ENCODE measurements at regions not wholly inside any gene's neighbourhood (a gene's known extent, or its start where the extent isn't known, plus 50 kb on each side); places are given as distances from the start of the nearest gene placed in this dataset.

DNA sequence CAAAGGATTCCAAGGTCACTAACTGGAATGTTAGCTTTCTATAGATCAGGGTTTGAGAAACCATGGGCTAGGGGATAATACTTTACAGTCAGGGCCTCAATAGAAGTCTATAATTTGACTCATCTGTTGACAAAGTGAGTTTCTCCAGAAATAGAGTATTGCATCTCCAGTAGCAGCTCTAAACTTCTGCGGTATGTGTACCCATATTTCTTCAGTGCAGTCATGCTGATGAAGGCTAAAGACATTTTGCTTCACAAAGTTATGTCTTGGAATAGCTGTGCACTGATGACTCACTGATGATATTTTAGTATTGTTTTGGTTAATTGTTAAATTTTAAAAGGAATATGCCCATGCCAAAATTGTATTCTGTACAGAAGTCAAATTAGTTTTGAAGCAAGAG is 464.9 kb upstream of the AMOT start:
- DNase-seq (ENCODE audit: low read depth, low spot score) = no peak
- Histone ChIP-seq H3K4me3 (ENCODE audit: insufficient read length, low read depth) (no peak overlapping the region), H3K9me3 (ENCODE audit: insufficient read depth, low read length) (peaks cover 9% of the 10 kb centered on the region; the same call in 1 of the 2 replicates), H3K9ac (ENCODE audit: insufficient read length, low read depth) (no peak overlapping the region), H3K36me3 (ENCODE audit: insufficient read depth, insufficient read length, low read length) (no peaks in the 10 kb centered on the region), H3K4me1 (ENCODE audit: insufficient read depth, insufficient read length) (no peaks in the 10 kb centered on the region), H3K27me3 (ENCODE audit: insufficient read depth, insufficient read length) (no peaks in the 10 kb centered on the region)
- no peak for TF ChIP-seq SUZ12 (IDR thresholded peaks at IDR 0.05; ENCODE audit: extremely low read depth, insufficient read depth, insufficient read length)
- no peak for TF ChIP-seq YY1 (IDR thresholded peaks at IDR 0.05; ENCODE audit: insufficient read depth, insufficient read length)
- no peak for TF ChIP-seq ZNF274 (IDR thresholded peaks at IDR 0.05; ENCODE audit: low read depth, low read length)

- Histone ChIP-seq H3K4me3 (ENCODE audit: insufficient read length, low read depth) (no peak overlapping the region), H3K9me3 (ENCODE audit: insufficient read depth, low read length) (peaks cover 9% of the 10 kb centered on the region; the same call in 1 of the 2 replicates), H3K27me3 (ENCODE audit: insufficient read depth, insufficient read length) (no peaks in the 10 kb centered on the region), H3K4me1 (ENCODE audit: insufficient read depth, insufficient read length) (no peaks in the 10 kb centered on the region), H3K36me3 (ENCODE audit: insufficient read depth, insufficient read length, low read length) (no peaks in the 10 kb centered on the region), H3K9ac (ENCODE audit: insufficient read length, low read depth) (no peak overlapping the region)
- no peak for DNase-seq (ENCODE audit: low read depth, low spot score)
- no peak for TF ChIP-seq ZNF274 (IDR thresholded peaks at IDR 0.05; ENCODE audit: low read depth, low read length)
- no peak for TF ChIP-seq SUZ12 (IDR thresholded peaks at IDR 0.05; ENCODE audit: extremely low read depth, insufficient read depth, insufficient read length)
Measured at GRCh38 chrX:113300580-113300979, 459.9 kb upstream of the AMOT start.

- Histone ChIP-seq H3K4me1 (ENCODE audit: insufficient read depth, insufficient read length) (no peaks in the 10 kb centered on the region), H3K4me3 (ENCODE audit: insufficient read length, low read depth) (no peak overlapping the region), H3K9ac (ENCODE audit: insufficient read length, low read depth) (no peak overlapping the region), H3K27me3 (ENCODE audit: insufficient read depth, insufficient read length) (no peaks in the 10 kb centered on the region), H3K9me3 (ENCODE audit: insufficient read depth, low read length) (no peaks in the 10 kb centered on the region), H3K36me3 (ENCODE audit: insufficient read depth, insufficient read length, low read length) (no peaks in the 10 kb centered on the region)
- DNase-seq (ENCODE audit: low read depth, low spot score) = no peak
- TF ChIP-seq YY1 (IDR thresholded peaks at IDR 0.05; ENCODE audit: insufficient read depth, insufficient read length) (no peak), ZNF274 (IDR thresholded peaks at IDR 0.05; ENCODE audit: low read depth, low read length) (no peak), SUZ12 (IDR thresholded peaks at IDR 0.05; ENCODE audit: extremely low read depth, insufficient read depth, insufficient read length) (no peak)
Measured at GRCh38 chrX:113297437-113297836, 456.8 kb upstream of the AMOT start.

DNA sequence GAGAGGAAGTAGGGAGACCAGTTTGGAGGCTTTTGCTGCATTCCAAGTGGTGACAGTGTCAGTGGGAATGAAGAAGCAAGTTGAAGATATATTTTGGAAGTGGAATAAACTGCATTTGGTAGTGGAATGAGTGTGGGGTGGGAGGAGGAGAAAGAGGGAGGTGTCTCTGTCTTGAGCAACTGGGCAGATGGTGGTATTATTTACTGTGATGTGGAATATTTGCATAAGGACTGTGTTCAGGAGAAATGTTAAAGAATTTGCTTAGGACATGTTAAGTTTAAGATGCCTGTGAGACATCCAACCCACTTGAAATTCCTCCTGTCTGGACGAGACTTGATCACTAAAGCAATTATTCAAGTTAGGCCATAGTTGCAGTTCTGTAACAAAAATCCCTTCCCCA is 448.9 kb upstream of the AMOT start:
- Histone ChIP-seq H3K36me3 (ENCODE audit: insufficient read depth, insufficient read length, low read length) (no peaks in the 10 kb centered on the region), H3K9me3 (ENCODE audit: insufficient read depth, low read length) (no peaks in the 10 kb centered on the region), H3K4me1 (ENCODE audit: insufficient read depth, insufficient read length) (no peaks in the 10 kb centered on the region), H3K9ac (ENCODE audit: insufficient read length, low read depth) (no peak overlapping the region), H3K4me3 (ENCODE audit: insufficient read length, low read depth) (no peak overlapping the region), H3K27me3 (ENCODE audit: insufficient read depth, insufficient read length) (no peaks in the 10 kb centered on the region)
- DNase-seq (ENCODE audit: low read depth, low spot score) = no peak
- TF ChIP-seq ZNF274 (IDR thresholded peaks at IDR 0.05; ENCODE audit: low read depth, low read length) (no peak), SUZ12 (IDR thresholded peaks at IDR 0.05; ENCODE audit: extremely low read depth, insufficient read depth, insufficient read length) (no peak), YY1 (IDR thresholded peaks at IDR 0.05; ENCODE audit: insufficient read depth, insufficient read length) (no peak)

- no peak for TF ChIP-seq ZNF274 (IDR thresholded peaks at IDR 0.05; ENCODE audit: low read depth, low read length)
- no peak for TF ChIP-seq YY1 (IDR thresholded peaks at IDR 0.05; ENCODE audit: insufficient read depth, insufficient read length)
- no peak for TF ChIP-seq SUZ12 (IDR thresholded peaks at IDR 0.05; ENCODE audit: extremely low read depth, insufficient read depth, insufficient read length)
- no peaks in the 10 kb centered on the region for H3K27me3 ChIP-seq (ENCODE audit: insufficient read depth, insufficient read length)
- H3K4me3 ChIP-seq (ENCODE audit: insufficient read length, low read depth) = no peak overlapping the region
- no peaks in the 10 kb centered on the region for H3K9me3 ChIP-seq (ENCODE audit: insufficient read depth, low read length)
- H3K36me3 ChIP-seq (ENCODE audit: insufficient read depth, insufficient read length, low read length) = no peaks in the 10 kb centered on the region
- no peak overlapping the region for H3K9ac ChIP-seq (ENCODE audit: insufficient read length, low read depth)
- no peak for DNase-seq (ENCODE audit: low read depth, low spot score)
- no peaks in the 10 kb centered on the region for H3K4me1 ChIP-seq (ENCODE audit: insufficient read depth, insufficient read length)
Measured at GRCh38 chrX:113287761-113288160, 447.1 kb upstream of the AMOT start.

GRCh38 chrX:113275804-113276203 is 435.2 kb upstream of the AMOT start:
- H3K4me1 ChIP-seq (ENCODE audit: insufficient read depth, insufficient read length) = no peaks in the 10 kb centered on the region
- H3K36me3 ChIP-seq (ENCODE audit: insufficient read depth, insufficient read length, low read length) = no peaks in the 10 kb centered on the region
- no peaks in the 10 kb centered on the region for H3K9me3 ChIP-seq (ENCODE audit: insufficient read depth, low read length)
- no peak overlapping the region for H3K9ac ChIP-seq (ENCODE audit: insufficient read length, low read depth)
- TF ChIP-seq SUZ12 (IDR thresholded peaks at IDR 0.05; ENCODE audit: extremely low read depth, insufficient read depth, insufficient read length) (no peak), ZNF274 (IDR thresholded peaks at IDR 0.05; ENCODE audit: low read depth, low read length) (no peak), YY1 (IDR thresholded peaks at IDR 0.05; ENCODE audit: insufficient read depth, insufficient read length) (no peak)
- H3K4me3 ChIP-seq (ENCODE audit: insufficient read length, low read depth) = no peak overlapping the region
- DNase-seq (ENCODE audit: low read depth, low spot score) = no peak
- no peaks in the 10 kb centered on the region for H3K27me3 ChIP-seq (ENCODE audit: insufficient read depth, insufficient read length)

GRCh38 chrX:113274791-113275190 is 434.2 kb upstream of the AMOT start:
- H3K27me3 ChIP-seq (ENCODE audit: insufficient read depth, insufficient read length) = no peaks in the 10 kb centered on the region
- H3K9ac ChIP-seq (ENCODE audit: insufficient read length, low read depth) = no peak overlapping the region
- H3K4me3 ChIP-seq (ENCODE audit: insufficient read length, low read depth) = no peak overlapping the region
- no peaks in the 10 kb centered on the region for H3K4me1 ChIP-seq (ENCODE audit: insufficient read depth, insufficient read length)
- DNase-seq (ENCODE audit: low read depth, low spot score) = no peak
- no peaks in the 10 kb centered on the region for H3K9me3 ChIP-seq (ENCODE audit: insufficient read depth, low read length)
- TF ChIP-seq ZNF274 (IDR thresholded peaks at IDR 0.05; ENCODE audit: low read depth, low read length) (no peak), YY1 (IDR thresholded peaks at IDR 0.05; ENCODE audit: insufficient read depth, insufficient read length) (no peak)
- H3K36me3 ChIP-seq (ENCODE audit: insufficient read depth, insufficient read length, low read length) = no peaks in the 10 kb centered on the region

GRCh38 chrX:113274345-113274744 is 433.7 kb upstream of the AMOT start:
- no peaks in the 10 kb centered on the region for H3K36me3 ChIP-seq (ENCODE audit: insufficient read depth, insufficient read length, low read length)
- H3K4me3 ChIP-seq (ENCODE audit: insufficient read length, low read depth) = no peak overlapping the region
- H3K27me3 ChIP-seq (ENCODE audit: insufficient read depth, insufficient read length) = no peaks in the 10 kb centered on the region
- H3K4me1 ChIP-seq (ENCODE audit: insufficient read depth, insufficient read length) = no peaks in the 10 kb centered on the region
- DNase-seq (ENCODE audit: low read depth, low spot score) = no peak
- no peak overlapping the region for H3K9ac ChIP-seq (ENCODE audit: insufficient read length, low read depth)
- TF ChIP-seq ZNF274 (IDR thresholded peaks at IDR 0.05; ENCODE audit: low read depth, low read length) (no peak), YY1 (IDR thresholded peaks at IDR 0.05; ENCODE audit: insufficient read depth, insufficient read length) (no peak), SUZ12 (IDR thresholded peaks at IDR 0.05; ENCODE audit: extremely low read depth, insufficient read depth, insufficient read length) (no peak)
- H3K9me3 ChIP-seq (ENCODE audit: insufficient read depth, low read length) = no peaks in the 10 kb centered on the region
